ENCODE measurements at regions not wholly inside any gene's neighbourhood (a gene's known extent, or its start where the extent isn't known, plus 50 kb on each side); places are given as distances from the start of the nearest gene placed in this dataset.
"Not testable (repeated sequence)": the region's sequence is repeated elsewhere in the genome, so short reads cannot be mapped to it uniquely, and the experiment has no call there.

- peaks cover 0 to 5% (median 4%) of the 10 kb centered on the region in 3 donors for H3K4me1 Mint-ChIP-seq
- no peak overlapping the region for H3K4me3 Mint-ChIP-seq
- H3K27me3 Mint-ChIP-seq, result no peaks in the 10 kb centered on the region
- peaks cover 9% of the 10 kb centered on the region for H3K36me3 Mint-ChIP-seq
- no peaks in the 10 kb centered on the region for H3K9me3 Mint-ChIP-seq
- H3K27ac Mint-ChIP-seq, result no peak overlapping the region
These were observed 116.9 kb downstream of the NFKBIZ start for GRCh38 chr3:101966226-101966625.

GRCh38 chr3:101970212-101970611 lies 120.9 kb downstream of the NFKBIZ start:
- Mint-ChIP-seq H3K9me3 (peaks cover 0 to 2% (median 0%) of the 10 kb centered on the region in 3 donors), H3K4me1 (peaks cover 0 to 7% (median 7%) of the 10 kb centered on the region in 3 donors), H3K4me3 (no peak overlapping the region), H3K27me3 (no peaks in the 10 kb centered on the region), H3K36me3 (peaks cover 9% of the 10 kb centered on the region), H3K27ac (no peak overlapping the region)

GRCh38 chr3:101970905-101971304 lies 121.6 kb downstream of the NFKBIZ start:
- peaks cover 9% of the 10 kb centered on the region for H3K36me3 Mint-ChIP-seq
- peaks cover 0 to 9% (median 7%) of the 10 kb centered on the region in 3 donors for H3K4me1 Mint-ChIP-seq
- H3K27me3 Mint-ChIP-seq, result no peaks in the 10 kb centered on the region
- H3K4me3 Mint-ChIP-seq, result no peak overlapping the region
- H3K27ac Mint-ChIP-seq, result no peak overlapping the region
- peaks cover 0 to 2% (median 0%) of the 10 kb centered on the region in 3 donors for H3K9me3 Mint-ChIP-seq

GRCh38 chr3:101972430-101973162 lies 123.3 kb downstream of the NFKBIZ start:
- Mint-ChIP-seq H3K4me1 (peaks cover 2 to 10% (median 5%) of the 10 kb centered on the region in 3 donors), H3K27me3 (no peaks in the 10 kb centered on the region), H3K27ac (no peak overlapping the region), H3K4me3 (no peak overlapping the region), H3K36me3 (peaks cover 8% of the 10 kb centered on the region), H3K9me3 (peaks cover 0 to 2% (median 0%) of the 10 kb centered on the region in 3 donors)

DNA sequence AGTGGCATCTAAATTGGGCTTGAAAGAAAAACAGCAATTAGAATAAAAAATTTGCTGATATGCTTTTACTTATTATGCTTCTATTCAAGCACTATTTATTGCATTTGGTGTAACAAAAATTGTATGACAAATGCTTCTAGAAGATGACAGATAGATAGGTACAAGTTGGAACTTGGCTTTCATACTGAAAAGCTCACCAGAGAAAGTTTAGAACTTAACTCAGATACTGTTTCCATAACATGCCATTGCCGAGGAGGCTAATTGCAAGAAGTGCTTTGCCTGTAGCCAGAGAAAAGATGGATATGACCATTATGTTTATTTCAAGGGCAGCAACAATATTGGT lies 123.8 kb downstream of the NFKBIZ start:
- peaks cover 5 to 10% (median 6%) of the 10 kb centered on the region in 3 donors for H3K4me1 Mint-ChIP-seq
- no peak overlapping the region for H3K4me3 Mint-ChIP-seq
- H3K27me3 Mint-ChIP-seq, result no peaks in the 10 kb centered on the region
- peaks cover 8% of the 10 kb centered on the region for H3K36me3 Mint-ChIP-seq
- H3K27ac Mint-ChIP-seq, result no peak overlapping the region
- peaks cover 0 to 2% (median 0%) of the 10 kb centered on the region in 3 donors for H3K9me3 Mint-ChIP-seq

DNA sequence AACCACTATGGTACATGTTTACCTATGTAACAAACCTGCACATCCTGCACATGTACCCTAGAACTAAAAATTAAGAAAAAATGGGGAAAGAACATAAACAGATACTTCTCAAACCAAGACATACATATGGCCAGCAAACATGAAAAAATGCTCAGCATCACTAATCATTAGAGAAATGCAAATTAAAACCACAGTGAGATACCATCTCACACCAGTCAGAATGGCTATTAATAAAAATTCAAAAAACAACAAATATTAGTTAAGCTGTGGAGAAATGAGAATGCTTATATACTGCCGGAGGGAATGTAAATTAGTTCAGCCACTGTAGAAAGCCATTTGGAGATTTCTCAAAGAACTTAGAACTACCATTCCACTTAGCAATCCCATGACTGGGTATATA lies 126.1 kb downstream of the NFKBIZ start:
- not testable (repeated sequence) for H3K27ac Mint-ChIP-seq
- peaks cover 5 to 10% (median 6%) of the 10 kb centered on the region in 3 donors for H3K4me1 Mint-ChIP-seq

GRCh38 chr3:101976473-101976872 lies 127.2 kb downstream of the NFKBIZ start:
- no peaks in the 10 kb centered on the region for H3K27me3 Mint-ChIP-seq
- no peak overlapping the region for H3K4me3 Mint-ChIP-seq
- peaks cover 5 to 10% (median 6%) of the 10 kb centered on the region in 3 donors for H3K4me1 Mint-ChIP-seq
- H3K36me3 Mint-ChIP-seq, result no peaks in the 10 kb centered on the region
- H3K27ac Mint-ChIP-seq, result no peak overlapping the region
- H3K9me3 Mint-ChIP-seq, result peaks cover 0 to 2% (median 0%) of the 10 kb centered on the region in 3 donors

More for the DNA sequence above, 126.1 kb downstream of the NFKBIZ start:
- H3K27me3 Mint-ChIP-seq, H3K9me3 Mint-ChIP-seq, H3K4me3 Mint-ChIP-seq, H3K36me3 Mint-ChIP-seq: not testable (repeated sequence)

- no peak overlapping the region for H3K4me3 Mint-ChIP-seq
- H3K4me1 Mint-ChIP-seq, result peaks cover 2 to 8% (median 6%) of the 10 kb centered on the region in 3 donors
- no peaks in the 10 kb centered on the region for H3K36me3 Mint-ChIP-seq
- H3K27ac Mint-ChIP-seq, result no peak overlapping the region
- H3K9me3 Mint-ChIP-seq, result peaks cover 2 to 3% (median 3%) of the 10 kb centered on the region in 3 donors
- H3K27me3 Mint-ChIP-seq, result no peaks in the 10 kb centered on the region
These were observed 129.0 kb downstream of the NFKBIZ start for GRCh38 chr3:101978348-101978747.

DNA sequence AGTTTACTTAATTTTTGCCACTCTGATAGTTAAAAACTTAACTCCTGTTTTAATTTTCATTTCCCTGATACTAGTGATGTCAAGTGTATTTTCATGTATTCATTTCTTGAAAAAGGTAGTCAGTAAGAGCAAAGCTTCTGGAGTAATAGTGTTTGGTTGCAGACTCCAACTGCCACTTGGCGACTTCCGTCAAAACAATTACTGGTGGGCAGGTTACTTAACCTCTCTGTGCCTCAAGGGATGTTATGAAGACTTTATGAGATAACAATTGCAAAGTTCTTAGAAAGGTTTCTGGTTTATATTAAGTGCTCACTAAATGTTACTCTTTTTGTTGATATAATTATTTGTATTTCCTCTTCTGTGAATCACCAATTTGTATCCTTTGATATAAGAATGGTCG lies 129.7 kb downstream of the NFKBIZ start:
- Mint-ChIP-seq H3K27ac (no peak overlapping the region), H3K36me3 (no peaks in the 10 kb centered on the region), H3K4me3 (no peak overlapping the region), H3K4me1 (peaks cover 2 to 8% (median 6%) of the 10 kb centered on the region in 3 donors), H3K27me3 (no peaks in the 10 kb centered on the region), H3K9me3 (peaks cover 1 to 3% (median 3%) of the 10 kb centered on the region in 3 donors)

DNA sequence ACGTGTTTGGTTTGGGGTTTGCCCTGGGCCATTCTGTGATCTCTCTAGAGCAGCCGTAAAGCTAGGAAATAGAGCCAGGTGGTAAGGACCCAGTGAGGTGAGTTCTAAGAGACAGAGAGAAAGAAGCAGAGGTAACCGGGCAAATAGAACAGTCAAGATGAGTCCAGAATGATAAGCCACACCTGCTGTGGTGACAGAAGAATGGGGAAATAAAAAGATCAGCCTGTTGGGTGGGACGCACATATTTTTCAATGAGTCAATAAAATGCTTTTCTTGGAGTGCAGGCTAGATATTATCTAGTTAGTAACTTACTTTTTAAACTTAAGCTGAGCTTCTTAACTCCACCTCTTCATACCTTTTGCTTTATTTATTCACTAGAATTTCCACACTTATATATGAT lies 135.0 kb downstream of the NFKBIZ start:
- peaks cover 0 to 3% (median 3%) of the 10 kb centered on the region in 3 donors for H3K9me3 Mint-ChIP-seq
- no peak overlapping the region for H3K27ac Mint-ChIP-seq
- no peaks in the 10 kb centered on the region for H3K27me3 Mint-ChIP-seq
- peaks cover 8 to 16% (median 14%) of the 10 kb centered on the region in 3 donors for H3K4me1 Mint-ChIP-seq
- no peaks in the 10 kb centered on the region for H3K36me3 Mint-ChIP-seq
- no peak overlapping the region for H3K4me3 Mint-ChIP-seq

GRCh38 chr3:101988596-101988995 lies 139.3 kb downstream of the NFKBIZ start:
- peak overlapping the region in 1 of 4 donors; percentile 83 for H3K4me3 Mint-ChIP-seq
- no peaks in the 10 kb centered on the region for H3K9me3 Mint-ChIP-seq
- peak overlapping the region in 1 of 3 donors; percentile 7 for H3K27ac Mint-ChIP-seq
- no peaks in the 10 kb centered on the region for H3K27me3 Mint-ChIP-seq
- no peaks in the 10 kb centered on the region for H3K36me3 Mint-ChIP-seq
- H3K4me1 Mint-ChIP-seq, result peaks cover 14 to 32% (median 21%) of the 10 kb centered on the region in 3 donors

GRCh38 chr3:101989578-101990200 lies 140.4 kb downstream of the NFKBIZ start:
- Mint-ChIP-seq H3K27ac (peak overlapping the region in 1 of 3 donors; percentile 6), H3K27me3 (no peaks in the 10 kb centered on the region), H3K9me3 (no peaks in the 10 kb centered on the region), H3K4me3 (peak overlapping the region in 2 of 4 donors; percentile 76 to 83), H3K4me1 (peaks cover 14 to 32% (median 21%) of the 10 kb centered on the region in 3 donors), H3K36me3 (no peaks in the 10 kb centered on the region)

DNA sequence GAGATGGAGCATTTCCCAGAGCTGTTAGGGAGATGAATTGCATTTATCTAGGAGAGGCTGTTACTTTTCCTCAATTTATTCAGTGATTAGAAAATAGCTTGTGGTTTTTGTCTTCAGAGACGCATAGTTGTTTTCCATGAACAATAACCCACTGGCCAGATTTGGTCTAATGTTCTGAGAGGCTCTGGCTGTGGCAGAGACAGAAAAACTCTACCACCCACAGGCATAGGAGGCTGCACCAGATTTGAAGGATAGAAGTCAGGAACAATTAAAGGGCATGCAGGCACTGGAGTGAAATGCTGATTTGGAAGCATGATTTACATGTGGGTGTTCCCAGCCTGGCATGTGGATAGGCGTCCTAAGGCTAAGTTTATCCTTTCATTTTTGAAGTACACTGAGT lies 143.5 kb downstream of the NFKBIZ start:
- H3K27ac Mint-ChIP-seq, result no peak overlapping the region
- H3K9me3 Mint-ChIP-seq, result no peaks in the 10 kb centered on the region
- no peaks in the 10 kb centered on the region for H3K36me3 Mint-ChIP-seq
- peaks cover 19 to 47% (median 26%) of the 10 kb centered on the region in 3 donors for H3K4me1 Mint-ChIP-seq
- H3K4me3 Mint-ChIP-seq, result no peak overlapping the region
- H3K27me3 Mint-ChIP-seq, result peaks cover 1% of the 10 kb centered on the region

DNA sequence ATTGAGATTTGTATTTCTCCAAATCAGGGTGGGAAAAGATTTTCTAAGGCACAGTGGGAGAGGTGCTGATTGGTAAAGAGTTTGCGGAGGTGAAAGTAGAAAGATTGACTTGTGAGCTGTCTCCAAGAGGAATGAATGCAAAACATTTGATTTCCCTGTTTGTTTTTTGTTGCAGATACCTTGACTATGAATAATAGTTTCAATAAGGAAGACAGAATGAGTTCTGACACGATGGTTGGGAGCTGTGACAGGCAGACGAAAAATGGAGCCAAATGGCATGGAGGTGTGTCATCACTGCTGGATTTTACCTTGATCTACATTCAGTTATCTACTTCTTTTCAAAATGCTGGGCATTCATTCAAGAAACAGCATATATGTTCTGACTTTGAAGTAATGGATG lies 145.1 kb downstream of the NFKBIZ start:
- Mint-ChIP-seq H3K4me3 (no peak overlapping the region), H3K4me1 (peaks cover 12 to 35% (median 24%) of the 10 kb centered on the region in 3 donors), H3K36me3 (no peaks in the 10 kb centered on the region), H3K27ac (no peak overlapping the region), H3K9me3 (no peaks in the 10 kb centered on the region), H3K27me3 (peaks cover 1% of the 10 kb centered on the region)

DNA sequence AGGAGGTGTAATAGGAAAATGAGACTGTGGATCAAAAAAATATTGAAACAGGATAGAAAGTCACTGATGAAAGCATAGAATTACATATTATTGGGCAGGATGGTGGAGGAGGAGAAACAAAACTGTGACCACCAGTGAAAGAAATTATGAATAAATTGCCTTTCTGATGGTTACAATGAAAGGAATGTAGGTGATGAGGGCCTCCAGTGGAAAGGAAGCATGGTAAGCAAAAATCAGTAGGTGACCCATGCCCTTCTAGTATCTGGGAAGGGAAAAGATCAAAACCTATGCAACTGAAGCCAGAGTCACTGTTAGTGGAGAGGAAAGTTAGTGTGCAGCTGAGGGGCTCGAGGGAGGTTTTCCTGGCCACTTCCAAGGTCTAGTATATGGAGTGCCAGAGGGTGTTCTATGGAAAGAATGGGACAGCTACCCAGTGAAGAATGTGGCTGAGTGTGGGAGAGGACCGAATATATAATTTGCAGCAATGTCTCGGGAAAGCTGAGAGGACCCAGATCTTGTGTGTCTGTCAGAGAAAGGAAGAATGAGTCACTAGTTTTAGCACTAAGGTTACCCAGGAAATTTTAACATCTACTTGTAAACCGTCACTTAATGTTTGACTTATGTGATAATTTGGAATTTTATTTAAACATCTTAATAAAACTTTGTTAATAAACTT lies 146.2 kb downstream of the NFKBIZ start:
- Mint-ChIP-seq H3K4me1 (peaks cover 9 to 26% (median 26%) of the 10 kb centered on the region in 3 donors), H3K4me3 (peak overlapping the region in 1 of 4 donors; percentile 45), H3K27me3 (peaks cover 1% of the 10 kb centered on the region), H3K27ac (no peak overlapping the region), H3K36me3 (no peaks in the 10 kb centered on the region), H3K9me3 (no peaks in the 10 kb centered on the region)
